ENCODE measurements at regions not wholly inside any gene's neighbourhood (a gene's known extent, or its start where the extent isn't known, plus 50 kb on each side); places are given as distances from the start of the nearest gene placed in this dataset.
"Not testable (repeated sequence)": the region's sequence is repeated elsewhere in the genome, so short reads cannot be mapped to it uniquely, and the experiment has no call there.

DNA sequence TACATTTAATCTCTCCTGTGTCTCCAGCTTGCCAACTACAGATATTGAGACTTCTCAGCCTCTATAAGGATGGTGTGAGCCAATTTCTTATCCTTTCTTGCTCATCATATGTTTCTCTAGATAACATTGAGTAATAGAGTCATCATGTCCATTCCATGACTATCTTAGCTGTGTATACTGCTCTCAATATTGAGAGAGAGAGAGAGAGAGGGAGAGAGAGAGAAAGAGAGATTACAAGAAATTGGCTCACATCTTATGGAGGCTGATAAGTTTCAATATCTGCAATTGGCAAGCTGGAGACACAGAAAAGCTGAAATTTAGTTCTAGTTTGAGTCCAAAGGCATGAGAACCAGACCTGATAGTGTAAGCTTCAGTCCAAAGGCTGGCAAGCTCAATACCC is 110.8 kb upstream of the MSMB start:
- H3K79me2 ChIP-seq (ENCODE audit: control insufficient read depth in 1 of 2, insufficient read depth in 2 of 2, low read length in 2 of 2); H3K27me3 ChIP-seq (replicated peaks in 1 of 4; ENCODE audit: control insufficient read depth in 3 of 4, extremely low read depth in 1 of 4, insufficient read depth in 3 of 4, low read length in 3 of 4); H2BK20ac ChIP-seq (ENCODE audit: low read length); H3K56ac ChIP-seq (replicated peaks; ENCODE audit: insufficient read length, low read depth, low read length); H2BK12ac ChIP-seq (ENCODE audit: low read depth, low read length); H3K9ac ChIP-seq (replicated peaks in 1 of 4; ENCODE audit: extremely low read depth in 1 of 4, low read depth in 3 of 4, low read length in 3 of 4); H2BK5ac ChIP-seq (ENCODE audit: low read depth, low read length); H3K23ac ChIP-seq (ENCODE audit: insufficient read length); H3K4ac ChIP-seq (replicated peaks; ENCODE audit: insufficient read length, low read depth, low read length); H3K4me3 ChIP-seq (ENCODE audit: extremely low read depth in 1 of 4, insufficient read depth in 2 of 4, low read depth in 3 of 4, low read length in 4 of 4); H3K23me2 ChIP-seq (ENCODE audit: low read depth, low read length); H2BK15ac ChIP-seq (ENCODE audit: low read length); H4K8ac ChIP-seq (ENCODE audit: extremely low read depth, insufficient read depth, low read length); H3K9me3 ChIP-seq (ENCODE audit: insufficient read depth in 2 of 2, low read depth in 1 of 2, low read length in 1 of 2); POLR2A ChIA-PET (ENCODE audit: partially characterized antibody); H3K14ac ChIP-seq (ENCODE audit: insufficient read length); CTCF ChIA-PET (ENCODE audit: partially characterized antibody); H3K27ac ChIP-seq (ENCODE audit: low read depth, low read length); H3K4me1 ChIP-seq (replicated peaks in 1 of 4; ENCODE audit: control insufficient read depth in 3 of 4, insufficient read depth in 4 of 4, low read length in 3 of 4); H3K18ac ChIP-seq (ENCODE audit: extremely low read depth, low read length); H3K36me3 ChIP-seq (ENCODE audit: control insufficient read depth in 2 of 4, insufficient read depth in 4 of 4, low read length in 3 of 4); H3K4me2 ChIP-seq (ENCODE audit: insufficient read depth in 1 of 2, low read depth in 2 of 2, low read length in 2 of 2); H2AFZ ChIP-seq (ENCODE audit: low read length); H2AK5ac ChIP-seq (ENCODE audit: low read depth, low read length); H2BK120ac ChIP-seq (replicated peaks; ENCODE audit: low read depth, low read length); H4K91ac ChIP-seq (replicated peaks; ENCODE audit: insufficient read length, low read length); FAIRE-seq; H4K5ac ChIP-seq (ENCODE audit: insufficient read length, low read depth, low read length); H4K20me1 ChIP-seq (replicated peaks in 1 of 2; ENCODE audit: control insufficient read depth in 1 of 2, insufficient read depth in 2 of 2, low read length in 2 of 2); DNase-seq (ENCODE audit: low read depth in 1 of 2, low spot score in 2 of 2); H3K79me1 ChIP-seq (ENCODE audit: low read depth, low read length): not testable (repeated sequence)
